Body of pancreas (tissue), 4 donors: ENCODE measurements at regions not wholly inside any gene's neighbourhood (a gene's known extent, or its start where the extent isn't known, plus 50 kb on each side); places are given as distances from the start of the nearest gene placed in this dataset.

ENCODE experiments used
- POLR2A ChIP-seq, 3 donors: fragments of 450-650 bp; IDR thresholded peaks; one replicate each; pipeline ENCODE4 v1.6.1; 2016; ENCODE audit warnings: antibody characterized with exemption in 3 of 3, mild to moderate bottlenecking in 2 of 3
- TF ChIP-seq, protein P1 (sequence below), 7 experiments: fragments of 450-650 bp in 4 of 7; fragments of 200-600 bp in 3 of 7; sonication (generic) in 3 of 7; IDR thresholded peaks; one replicate each; pipeline ENCODE4 v1.5.1; 2016 to 2019; ENCODE audit warnings: antibody characterized with exemption in 7 of 7

DNA sequence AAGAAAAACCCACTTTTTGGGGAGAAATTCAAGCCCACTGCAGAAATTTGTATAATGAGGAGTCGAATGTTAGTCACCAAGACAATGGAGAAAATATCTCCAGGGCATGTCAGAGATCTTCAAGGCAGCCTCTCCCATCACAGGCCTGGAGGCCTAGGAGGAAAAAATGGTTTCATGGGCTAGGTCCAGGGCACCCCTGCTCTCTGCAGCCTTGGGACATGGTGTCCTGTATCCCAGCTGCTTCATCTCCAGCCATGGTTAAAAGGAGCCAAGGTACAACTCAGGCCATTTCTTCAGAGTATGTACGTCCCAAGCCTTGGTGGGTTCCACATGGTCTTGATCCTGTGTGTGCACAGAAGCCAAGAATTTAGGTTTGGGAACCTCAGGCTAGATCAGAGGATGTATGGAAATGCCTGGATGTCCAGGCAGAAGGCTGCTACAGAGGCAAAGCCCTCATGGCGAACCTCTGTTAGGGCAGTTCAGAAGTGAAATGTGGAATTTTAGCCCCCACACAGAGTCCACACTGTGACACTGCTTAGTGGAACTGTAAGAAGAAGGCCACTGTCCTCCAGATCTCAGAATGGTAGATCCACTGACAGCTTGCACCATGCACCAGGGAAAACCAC lies 561.4 kb downstream of the ISL1 start:
- TF ChIP-seq, protein P1, sequence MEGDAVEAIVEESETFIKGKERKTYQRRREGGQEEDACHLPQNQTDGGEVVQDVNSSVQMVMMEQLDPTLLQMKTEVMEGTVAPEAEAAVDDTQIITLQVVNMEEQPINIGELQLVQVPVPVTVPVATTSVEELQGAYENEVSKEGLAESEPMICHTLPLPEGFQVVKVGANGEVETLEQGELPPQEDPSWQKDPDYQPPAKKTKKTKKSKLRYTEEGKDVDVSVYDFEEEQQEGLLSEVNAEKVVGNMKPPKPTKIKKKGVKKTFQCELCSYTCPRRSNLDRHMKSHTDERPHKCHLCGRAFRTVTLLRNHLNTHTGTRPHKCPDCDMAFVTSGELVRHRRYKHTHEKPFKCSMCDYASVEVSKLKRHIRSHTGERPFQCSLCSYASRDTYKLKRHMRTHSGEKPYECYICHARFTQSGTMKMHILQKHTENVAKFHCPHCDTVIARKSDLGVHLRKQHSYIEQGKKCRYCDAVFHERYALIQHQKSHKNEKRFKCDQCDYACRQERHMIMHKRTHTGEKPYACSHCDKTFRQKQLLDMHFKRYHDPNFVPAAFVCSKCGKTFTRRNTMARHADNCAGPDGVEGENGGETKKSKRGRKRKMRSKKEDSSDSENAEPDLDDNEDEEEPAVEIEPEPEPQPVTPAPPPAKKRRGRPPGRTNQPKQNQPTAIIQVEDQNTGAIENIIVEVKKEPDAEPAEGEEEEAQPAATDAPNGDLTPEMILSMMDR (IDR thresholded peaks at IDR 0.05), result no peak
- TF ChIP-seq POLR2A (IDR thresholded peaks at IDR 0.05), result no peak
